Heart right ventricle (tissue), 16 donors: ENCODE measurements at regions not wholly inside any gene's neighbourhood (a gene's known extent, or its start where the extent isn't known, plus 50 kb on each side); places are given as distances from the start of the nearest gene placed in this dataset.

ENCODE experiments used
- ATAC-seq, 8 donors: fragments of 200-7000 bp; cut with Tn5 transposase; one replicate each; pipeline ENCODE4 v1.9.1; 2020; ENCODE audit warnings: mild to moderate bottlenecking in 8 of 8, moderate library complexity in 8 of 8, moderate number of reproducible peaks in 1 of 8
- DNase-seq, 2 donors: peaks; one replicate each; pipeline ENCODE4 v3.0.0-alpha.2; 2020
- H3K27ac ChIP-seq, 10 donors: fragments of 200-600 bp; sonication (generic) in 2 of 10; one replicate each; pipeline versions ENCODE4 v1.5.0 to v1.8.0; 2020 to 2022; ENCODE audit warnings: mild to moderate bottlenecking in 3 of 10
- H3K27me3 ChIP-seq, 7 donors: fragments of 200-600 bp; one replicate each; pipeline ENCODE4 v1.8.0; 2021 to 2022; ENCODE audit warnings: mild to moderate bottlenecking in 2 of 7
- H3K36me3 ChIP-seq, 9 donors: fragments of 200-600 bp; sonication (generic) in 1 of 9; one replicate each; pipeline versions ENCODE4 v1.5.0 to v1.8.0; 2020 to 2022; ENCODE audit warnings: mild to moderate bottlenecking in 2 of 9
- H3K4me1 ChIP-seq, 9 donors: fragments of 200-600 bp; sonication (generic) in 1 of 9; one replicate each; pipeline versions ENCODE4 v1.5.0 to v1.8.0; 2020 to 2022; ENCODE audit warnings: mild to moderate bottlenecking in 4 of 9
- H3K4me3 ChIP-seq, 10 donors: fragments of 200-600 bp; sonication (generic) in 2 of 10; one replicate each; pipeline versions ENCODE4 v1.5.0 to v1.8.0; 2020 to 2022; ENCODE audit warnings: mild to moderate bottlenecking in 7 of 10, moderate library complexity in 2 of 10
- H3K9me3 ChIP-seq, 11 donors: fragments of 200-600 bp in 10 of 11; sonication (generic) in 2 of 11; one replicate each; pipeline versions ENCODE4 v1.5.0 to v1.8.0; 2013 to 2022; ENCODE audit warnings: mild to moderate bottlenecking in 2 of 11, control low read depth in 1 of 11, moderate library complexity in 1 of 11
- WGBS, 2 donors: extraction: QIAGEN DNeasy Blood & Tissue Kit; methylation state at CpG; one replicate each; pipeline ENCODE4 v1.1.7; 2013; ENCODE audit warnings: inconsistent platforms in 1 of 2; 5-methylcytosine and 5-hydroxymethylcytosine counted together
- intact Hi-C, 10 donors: fragments of 100-400 bp; cut with DNase I; formaldehyde crosslinking; loops; one replicate each; pipeline versions ENCODE4 v1.11.1 to v1.14.2; 2022
- TF ChIP-seq, protein P1 (sequence below), 9 donors: fragments of 200-600 bp; sonication (generic) in 2 of 9; IDR thresholded peaks; one replicate each; pipeline versions ENCODE4 v1.5.0 to v1.8.0; 2021 to 2022; ENCODE audit warnings: antibody characterized with exemption in 9 of 9, mild to moderate bottlenecking in 5 of 9, moderate library complexity in 1 of 9
- donor health status: Arrhythmogenic right ventricular cardiomyopathy.
- donor health status: ischemic (EF 13 %, LVEDD 7.1; RV severe dilation, severe dysfunction).
- donor health status: healthy with polysubstance abuse.
- donor health status: DM: no; HTN: yes; CAD: no.
- donor health status: DM: no; HTN: no; CAD: no.
- donor health status: ischemic (EF 25% LVEDD 6.9; RV normal size, moderate dysfunction).
- donor health status: ischemic (EF 25% LVEDD 5.7; RV mildly dilated, moderate dysfunction).
- donor health status: healthy.
- donor health status: DM: yes; HTN: yes; CAD: no.
- donor health status: Ischemic cardiomyopathy.
- donor health status: ischemic (EF 35%, LVEDD 5.7; RV mildly dilated, moderate dysfunction).
- donor health status: nonischemic (EF 11% LVEDD 7.7; RV severe dilation, severe dysfunction).
- donor health status: DM: yes; HTN: yes; CAD: no.
- donor health status: PGD.
- donor health status: ischemic (EF 29% LVEDD 5.4; RV normal size, mild dysfunction).
- donor health status: nonischemic (EF 23%, LVEDD 6.1; RV moderate dilation, normal function).

- Histone ChIP-seq H3K9me3 (peaks cover 0 to 6% (median 0%) of the 10 kb centered on the region in 11 donors), H3K27me3 (no peaks in the 10 kb centered on the region), H3K27ac (no peak overlapping the region), H3K36me3 (no peaks in the 10 kb centered on the region), H3K4me1 (peaks cover 0 to 15% (median 0%) of the 10 kb centered on the region in 9 donors), H3K4me3 (no peak overlapping the region)
- TF ChIP-seq, protein P1, sequence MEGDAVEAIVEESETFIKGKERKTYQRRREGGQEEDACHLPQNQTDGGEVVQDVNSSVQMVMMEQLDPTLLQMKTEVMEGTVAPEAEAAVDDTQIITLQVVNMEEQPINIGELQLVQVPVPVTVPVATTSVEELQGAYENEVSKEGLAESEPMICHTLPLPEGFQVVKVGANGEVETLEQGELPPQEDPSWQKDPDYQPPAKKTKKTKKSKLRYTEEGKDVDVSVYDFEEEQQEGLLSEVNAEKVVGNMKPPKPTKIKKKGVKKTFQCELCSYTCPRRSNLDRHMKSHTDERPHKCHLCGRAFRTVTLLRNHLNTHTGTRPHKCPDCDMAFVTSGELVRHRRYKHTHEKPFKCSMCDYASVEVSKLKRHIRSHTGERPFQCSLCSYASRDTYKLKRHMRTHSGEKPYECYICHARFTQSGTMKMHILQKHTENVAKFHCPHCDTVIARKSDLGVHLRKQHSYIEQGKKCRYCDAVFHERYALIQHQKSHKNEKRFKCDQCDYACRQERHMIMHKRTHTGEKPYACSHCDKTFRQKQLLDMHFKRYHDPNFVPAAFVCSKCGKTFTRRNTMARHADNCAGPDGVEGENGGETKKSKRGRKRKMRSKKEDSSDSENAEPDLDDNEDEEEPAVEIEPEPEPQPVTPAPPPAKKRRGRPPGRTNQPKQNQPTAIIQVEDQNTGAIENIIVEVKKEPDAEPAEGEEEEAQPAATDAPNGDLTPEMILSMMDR (IDR thresholded peaks at IDR 0.05): no peak
- WGBS, 2 donors: 37 to 53% methylated on average over 1 of the region's 1 CpG
- no peak for DNase-seq
- intact Hi-C loops: no loop called here
- ATAC-seq: no peak
Measured at GRCh38 chr4:124902001-124902515, 189.5 kb upstream of the ANKRD50 start.

GRCh38 chr4:124899997-124900396 is 187.5 kb upstream of the ANKRD50 start:
- TF ChIP-seq, protein P1 (IDR thresholded peaks at IDR 0.05): no peak
- 88 to 91% methylated on average over 5 of the region's 5 CpGs for WGBS, 2 donors

DNA sequence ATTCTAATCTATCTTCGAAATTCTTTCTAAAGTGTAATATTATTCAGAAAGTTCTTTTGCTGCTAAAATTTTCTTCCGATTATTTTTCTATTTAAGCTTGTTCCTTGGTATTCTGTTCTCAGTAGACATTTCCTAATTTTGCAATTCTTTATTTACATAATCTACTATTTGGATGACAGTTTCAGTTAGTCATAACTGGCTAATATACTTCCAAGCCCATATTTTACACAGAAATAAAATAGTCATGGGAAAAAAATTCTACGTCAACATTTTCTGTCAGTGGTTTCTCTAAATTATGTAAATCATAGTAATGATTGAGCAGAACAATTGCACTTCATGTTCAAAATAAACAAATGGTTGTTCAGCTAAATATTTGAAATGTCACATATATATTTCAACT is 178.0 kb upstream of the ANKRD50 start:
- Histone ChIP-seq H3K27me3 (no peaks in the 10 kb centered on the region), H3K9me3 (peaks cover 0 to 9% (median 0%) of the 10 kb centered on the region in 11 donors), H3K4me3 (no peak overlapping the region), H3K36me3 (no peaks in the 10 kb centered on the region), H3K27ac (no peak overlapping the region), H3K4me1 (no peaks in the 10 kb centered on the region)
- TF ChIP-seq, protein P1 (IDR thresholded peaks at IDR 0.05): no peak
- 92 to 93% methylated on average over 3 of the region's 3 CpGs for WGBS, 2 donors
- DNase-seq (no peak), ATAC-seq (no peak)
- intact Hi-C loops: no loop called here

More at GRCh38 chr4:124899997-124900396, 187.5 kb upstream of the ANKRD50 start:
- Histone ChIP-seq H3K9me3 (peaks cover 0 to 6% (median 0%) of the 10 kb centered on the region in 11 donors), H3K4me3 (no peak overlapping the region), H3K27ac (no peak overlapping the region), H3K4me1 (peaks cover 0 to 15% (median 0%) of the 10 kb centered on the region in 9 donors), H3K27me3 (no peaks in the 10 kb centered on the region), H3K36me3 (no peaks in the 10 kb centered on the region)
- intact Hi-C loops: no loop called here
- ATAC-seq (no peak), DNase-seq (no peak)

GRCh38 chr4:124887739-124888138 is 175.2 kb upstream of the ANKRD50 start:
- no peak for DNase-seq
- Histone ChIP-seq H3K4me1 (no peaks in the 10 kb centered on the region), H3K36me3 (no peaks in the 10 kb centered on the region), H3K9me3 (no peaks in the 10 kb centered on the region), H3K4me3 (no peak overlapping the region), H3K27ac (no peak overlapping the region), H3K27me3 (no peaks in the 10 kb centered on the region)
- no peak for ATAC-seq
- WGBS, 2 donors: 93 to 96% methylated on average over 3 of the region's 3 CpGs
- intact Hi-C loops: no loop called here
- TF ChIP-seq, protein P1 (IDR thresholded peaks at IDR 0.05): no peak
